Gastrocnemius medialis (tissue), 4 donors: ENCODE measurements at regions not wholly inside any gene's neighbourhood (a gene's known extent, or its start where the extent isn't known, plus 50 kb on each side); places are given as distances from the start of the nearest gene placed in this dataset.

Experiments
- POLR2A ChIP-seq, 2 donors: fragments of 450-650 bp; IDR thresholded peaks; one replicate each; pipeline ENCODE4 v1.6.1; 2017; ENCODE audit warnings: antibody characterized with exemption in 2 of 2, mild to moderate bottlenecking in 2 of 2, moderate library complexity in 2 of 2
- TF ChIP-seq, protein P1 (sequence below), 5 experiments: fragments of 450-650 bp in 3 of 5; fragments of 200-600 bp in 2 of 5; sonication (generic) in 2 of 5; IDR thresholded peaks in 4 of 5; conservative IDR thresholded peaks in 1 of 5; 1 replicate in 4 of 5; 2 replicates in 1 of 5; pipeline ENCODE4 v1.5.1; 2016 to 2019; ENCODE audit warnings: antibody characterized with exemption in 5 of 5, mild to moderate bottlenecking in 3 of 5, moderate library complexity in 3 of 5

DNA sequence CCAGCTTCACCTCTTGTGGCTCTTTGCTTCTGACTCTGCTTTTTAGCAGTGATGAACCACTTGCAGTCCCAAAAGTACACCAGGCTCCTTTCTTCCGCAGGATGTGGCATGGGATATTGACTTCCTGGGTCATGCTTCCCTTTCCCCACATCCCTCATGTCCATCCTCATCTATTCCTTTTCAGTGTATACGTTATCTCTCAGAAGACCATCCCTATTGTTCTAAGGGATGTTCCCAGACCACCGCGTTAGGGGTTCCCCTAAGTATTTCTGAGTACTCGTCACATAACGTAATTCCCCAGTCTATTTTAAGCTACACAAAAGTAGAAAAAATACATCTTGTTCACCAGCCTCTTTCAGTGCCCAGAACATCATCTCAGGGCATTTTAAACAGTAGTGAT is 71.1 kb upstream of the NLGN4X start:
- TF ChIP-seq, protein P1, sequence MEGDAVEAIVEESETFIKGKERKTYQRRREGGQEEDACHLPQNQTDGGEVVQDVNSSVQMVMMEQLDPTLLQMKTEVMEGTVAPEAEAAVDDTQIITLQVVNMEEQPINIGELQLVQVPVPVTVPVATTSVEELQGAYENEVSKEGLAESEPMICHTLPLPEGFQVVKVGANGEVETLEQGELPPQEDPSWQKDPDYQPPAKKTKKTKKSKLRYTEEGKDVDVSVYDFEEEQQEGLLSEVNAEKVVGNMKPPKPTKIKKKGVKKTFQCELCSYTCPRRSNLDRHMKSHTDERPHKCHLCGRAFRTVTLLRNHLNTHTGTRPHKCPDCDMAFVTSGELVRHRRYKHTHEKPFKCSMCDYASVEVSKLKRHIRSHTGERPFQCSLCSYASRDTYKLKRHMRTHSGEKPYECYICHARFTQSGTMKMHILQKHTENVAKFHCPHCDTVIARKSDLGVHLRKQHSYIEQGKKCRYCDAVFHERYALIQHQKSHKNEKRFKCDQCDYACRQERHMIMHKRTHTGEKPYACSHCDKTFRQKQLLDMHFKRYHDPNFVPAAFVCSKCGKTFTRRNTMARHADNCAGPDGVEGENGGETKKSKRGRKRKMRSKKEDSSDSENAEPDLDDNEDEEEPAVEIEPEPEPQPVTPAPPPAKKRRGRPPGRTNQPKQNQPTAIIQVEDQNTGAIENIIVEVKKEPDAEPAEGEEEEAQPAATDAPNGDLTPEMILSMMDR (IDR thresholded peaks at IDR 0.05 in 4 of 5, conservative IDR thresholded peaks at IDR 0.05 in 1 of 5) = no peak
- TF ChIP-seq POLR2A (IDR thresholded peaks at IDR 0.05) = no peak
